Endothelial cell of umbilical vein (primary cell): ENCODE measurements at regions not wholly inside any gene's neighbourhood (a gene's known extent, or its start where the extent isn't known, plus 50 kb on each side); places are given as distances from the start of the nearest gene placed in this dataset.

ENCODE experiments used
- BruUV-seq: library from RNA; stranded (reverse); fragments of 400-500 nt; replicated peaks from 2 replicates; lab custom pipeline; 2021; lab: Mats Ljungman, UMichigan
- CTCF ChIA-PET: fragments of 300-600, 350-600 bp; sonication (Branson Sonifier 250); formaldehyde crosslinking; loops from one replicate; lab custom pipeline; 2021; ENCODE audit warnings: antibody characterized with exemption, inconsistent platforms; lab: Charles Lee
- POLR2A ChIA-PET: fragments of 300-600, 350-600 bp; sonication (Branson Sonifier 250); formaldehyde crosslinking; loops from one replicate; lab custom pipeline; 2021; ENCODE audit warnings: antibody characterized with exemption, inconsistent platforms; lab: Charles Lee
- DNase-seq: peaks from one replicate; pipeline ENCODE4 v3.0.0-alpha.2; 2011; ENCODE audit warnings: low read depth, low spot score
- FAIRE-seq: peaks from 2 replicates; lab custom pipeline; 2011; peaks lifted over from hg19 to GRCh38; lab: Jason Lieb, UNC
- H2AFZ ChIP-seq: 2 replicates; pipeline ENCODE4 v1.6.0; 2012; ENCODE audit warnings: low read depth, low read length, control low read depth, inconsistent platforms
- H3K27ac ChIP-seq: 2 replicates; pipeline ENCODE4 v1.5.1; 2011; ENCODE audit warnings: low read depth, mild to moderate bottlenecking, control low read depth, low read length, moderate library complexity; ENCODE audit not compliant: insufficient read depth
- H3K27me3 ChIP-seq, 2 experiments: 2 replicates each; pipeline versions ENCODE4 v1.6.0 to v1.6.1; 2011; ENCODE audit warnings: low read length in 2 of 2, mixed read lengths in 1 of 2; ENCODE audit not compliant: control insufficient read depth in 2 of 2, insufficient read depth in 2 of 2
- H3K36me3 ChIP-seq, 2 experiments: 2 replicates in 1 of 2; 3 replicates in 1 of 2; pipeline ENCODE4 v1.5.1; 2011; ENCODE audit warnings: low read length in 2 of 2, mild to moderate bottlenecking in 1 of 2, moderate library complexity in 1 of 2; ENCODE audit not compliant: control insufficient read depth in 2 of 2, insufficient read depth in 2 of 2; ENCODE audit errors: extremely low read depth in 1 of 2
- H3K4me1 ChIP-seq: 3 replicates; pipeline ENCODE4 v1.5.1; 2011; ENCODE audit warnings: mild to moderate bottlenecking, low read length; ENCODE audit not compliant: control insufficient read depth, insufficient read depth; ENCODE audit errors: extremely low read depth
- H3K4me2 ChIP-seq: 2 replicates; pipeline ENCODE4 v1.6.1; 2011; ENCODE audit warnings: low read length, control low read depth, mixed read lengths; ENCODE audit not compliant: insufficient read depth
- H3K4me3 ChIP-seq, 3 experiments: fragments of 200-600 bp in 1 of 3; sonication (generic), shearing (Covaris generic) in 1 of 3; replicated peaks in 1 of 3; 2 replicates each; pipeline ENCODE4 v1.5.1; 2011 to 2016; ENCODE audit warnings: control low read depth in 3 of 3, low read length in 3 of 3, mild to moderate bottlenecking in 2 of 3, inconsistent platforms in 1 of 3, low read depth in 1 of 3, moderate library complexity in 1 of 3; ENCODE audit not compliant: insufficient read depth in 1 of 3
- H3K79me2 ChIP-seq: 2 replicates; pipeline ENCODE4 v1.6.0; 2012; ENCODE audit warnings: low read length, inconsistent platforms; ENCODE audit not compliant: control insufficient read depth, insufficient read depth
- H3K9ac ChIP-seq: replicated peaks from 2 replicates; pipeline ENCODE3; 2011; ENCODE audit warnings: low read length, control low read depth; ENCODE audit not compliant: insufficient read depth; ENCODE audit errors: extremely low read depth
- H3K9me1 ChIP-seq: replicated peaks from 3 replicates; pipeline ENCODE4 v1.6.0; 2011; ENCODE audit warnings: mild to moderate bottlenecking, low read length; ENCODE audit not compliant: control insufficient read depth, insufficient read depth; ENCODE audit errors: extremely low read depth
- H3K9me3 ChIP-seq: replicated peaks from 2 replicates; pipeline ENCODE4 v1.5.1; 2012; ENCODE audit warnings: low read length, inconsistent platforms; ENCODE audit not compliant: control insufficient read depth, insufficient read depth
- H4K20me1 ChIP-seq: replicated peaks from 2 replicates; pipeline ENCODE3; 2011; ENCODE audit warnings: mild to moderate bottlenecking, low read length; ENCODE audit not compliant: control insufficient read depth, insufficient read depth; ENCODE audit errors: extremely low read depth
- CTCF ChIP-seq, 2 donors: IDR thresholded peaks; 1 replicate in 1 of 2; 2 replicates in 1 of 2; pipeline ENCODE4 v1.5.1; 2011; ENCODE audit warnings: low read length in 2 of 2, mild to moderate bottlenecking in 2 of 2, moderate library complexity in 2 of 2, control low read depth in 1 of 2, inconsistent platforms in 1 of 2, low read depth in 1 of 2; ENCODE audit not compliant: insufficient read depth in 1 of 2; ENCODE audit errors: extremely low read depth in 1 of 2
- EZH2 ChIP-seq: IDR thresholded peaks from 2 replicates; pipeline ENCODE4 v1.6.1; 2012; ENCODE audit warnings: borderline replicate concordance, low read depth, mild to moderate bottlenecking, moderate library complexity, low read length, inconsistent platforms; ENCODE audit not compliant: severe bottlenecking
- FOS ChIP-seq: IDR thresholded peaks from 2 replicates; pipeline ENCODE4 v1.6.1; 2011; ENCODE audit warnings: mild to moderate bottlenecking, low read length, moderate library complexity, borderline replicate concordance; ENCODE audit not compliant: insufficient read depth
- GATA2 ChIP-seq: IDR thresholded peaks from 2 replicates; pipeline ENCODE4 v1.7.0; 2011; ENCODE audit warnings: low read depth, mild to moderate bottlenecking, moderate library complexity, mixed read lengths, low read length; ENCODE audit not compliant: insufficient read length, insufficient read depth
- JUN ChIP-seq: IDR thresholded peaks from 2 replicates; pipeline ENCODE4 v1.6.1; 2011; ENCODE audit warnings: borderline replicate concordance, low read depth; ENCODE audit not compliant: insufficient read length, insufficient read depth
- MYC ChIP-seq: IDR thresholded peaks from one replicate; pipeline ENCODE4 v1.6.1; 2011; ENCODE audit warnings: mild to moderate bottlenecking, low read depth, low read length
- POLR2A ChIP-seq: IDR thresholded peaks from 2 replicates; pipeline ENCODE4 v1.6.1; 2012; ENCODE audit warnings: low read depth, mild to moderate bottlenecking, control low read depth, low read length
- POLR2AphosphoS5 ChIP-seq: IDR thresholded peaks from 2 replicates; pipeline ENCODE4 v1.6.1; 2012; ENCODE audit warnings: low read depth, mild to moderate bottlenecking, control low read depth, low read length, moderate library complexity; ENCODE audit not compliant: insufficient read depth
- dilution Hi-C: fragments of 300-500 bp; cut with MboI; formaldehyde crosslinking; loops from one replicate; pipeline ENCODE4 v1.15.0; 2019; ENCODE audit warnings: low sequenced_read_pairs; ENCODE audit not compliant: extremely low pct_ligation_motif_present
- intact Hi-C: fragments of 100-400 bp; cut with micrococcal nuclease; formaldehyde crosslinking; loops from one replicate; pipeline ENCODE4 v1.10.0; 2022
- TF ChIP-seq, protein P1 (sequence below): IDR thresholded peaks from 2 replicates; pipeline ENCODE4 v1.6.1; 2011; ENCODE audit not compliant: insufficient read depth, insufficient read length

DNA sequence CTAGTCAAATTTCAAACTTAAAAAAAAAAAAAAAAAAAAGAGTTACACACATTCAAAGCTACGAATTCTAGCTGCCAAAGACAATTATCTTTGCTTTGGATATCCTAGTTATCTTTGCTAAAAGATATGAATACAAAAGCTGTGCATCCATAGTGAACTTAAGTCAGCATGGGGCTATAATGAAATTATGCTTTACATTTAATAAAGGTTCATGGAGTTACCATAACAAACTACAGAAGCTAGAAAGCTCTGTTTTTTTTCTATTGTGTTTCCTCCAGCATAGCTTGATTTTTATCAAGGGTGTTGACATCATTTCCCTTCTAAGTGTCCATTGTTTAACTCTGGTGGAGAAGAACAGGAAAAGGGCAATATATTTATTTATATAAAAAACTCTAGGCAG, 234.1 kb downstream of the ANKRD50 start:
- ChIA-PET CTCF (interaction anchor here (0.6 to 1.9 kb wide), 14 partner anchors 8 to 766 kb away, joined by 3 to 15 read pairs (median 4); no protein-coding TSS in a partner anchor), POLR2A (interaction anchor here (0.7 to 0.9 kb wide), 3 partner anchors 43 to 234 kb away, joined by 5 to 8 read pairs (median 5); partner anchors contain the start of gene ANKRD50)
- dilution Hi-C loops (no loop called here), intact Hi-C loops (loop anchor here (1.0 to 5.0 kb wide), 5 partner anchors 45 to 462 kb away; no protein-coding TSS in a partner anchor)
- TF ChIP-seq EZH2 (no peak), GATA2 (peak; percentile 83), JUN (peak; percentile 88), POLR2A (no peak), MYC (no peak), CTCF (IDR thresholded peaks at IDR 0.05; ENCODE audit: extremely low read depth in 1 of 2, insufficient read depth in 1 of 2, low read depth in 1 of 2, low read length in 2 of 2) (no peak), POLR2AphosphoS5 (peak; percentile 51), FOS (no peak)
- TF ChIP-seq, protein P1, sequence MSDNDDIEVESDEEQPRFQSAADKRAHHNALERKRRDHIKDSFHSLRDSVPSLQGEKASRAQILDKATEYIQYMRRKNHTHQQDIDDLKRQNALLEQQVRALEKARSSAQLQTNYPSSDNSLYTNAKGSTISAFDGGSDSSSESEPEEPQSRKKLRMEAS, result no peak
- Histone ChIP-seq H3K4me3 (no peak overlapping the region), H3K9me1 (no peaks in the 10 kb centered on the region), H2AFZ (no peak overlapping the region), H3K4me1 (peaks cover 30% of the 10 kb centered on the region), H3K79me2 (no peaks in the 10 kb centered on the region), H3K9me3 (no peaks in the 10 kb centered on the region), H3K27me3 (no peaks in the 10 kb centered on the region), H3K9ac (peak overlapping the region; percentile 69), H4K20me1 (no peaks in the 10 kb centered on the region), H3K36me3 (no peaks in the 10 kb centered on the region), H3K4me2 (peak overlapping the region; percentile 78), H3K27ac (peak overlapping the region; percentile 87)
- BruUV-seq, result no TSS peak
- DNase-seq (peak; percentile 89), FAIRE-seq (peak; percentile 76)
